H1 (cell line): ENCODE measurements at regions not wholly inside any gene's neighbourhood (a gene's known extent, or its start where the extent isn't known, plus 50 kb on each side); places are given as distances from the start of the nearest gene placed in this dataset.

ENCODE experiments used
- CTCF ChIA-PET: fragments of 300-600 bp; sonication (Branson Sonifier 250); formaldehyde crosslinking; loops from one replicate; lab custom pipeline; 2021; ENCODE audit not compliant: partially characterized antibody; lab: Charles Lee
- POLR2A ChIA-PET: fragments of 300-600 bp; sonication (Branson Sonifier 250); formaldehyde crosslinking; loops from one replicate; lab custom pipeline; 2021; ENCODE audit warnings: inconsistent platforms; ENCODE audit not compliant: partially characterized antibody; lab: Charles Lee
- DNase-seq, 2 experiments: peaks; one replicate each; pipeline versions ENCODE4 v3.0.0 to v3.0.0-alpha.2; 2010 to 2022; ENCODE audit warnings: low spot score in 2 of 2, low read depth in 1 of 2, mixed read lengths in 1 of 2
- FAIRE-seq: peaks from 2 replicates; lab custom pipeline; 2011; peaks lifted over from hg19 to GRCh38; lab: Jason Lieb, UNC
- H2AFZ ChIP-seq: 2 replicates; pipeline ENCODE4 v1.8.1; 2012; ENCODE audit warnings: low read length, inconsistent platforms
- H2AK5ac ChIP-seq: 2 replicates; pipeline ENCODE4 v1.6.1; 2013; ENCODE audit warnings: low read depth, low read length
- H2BK120ac ChIP-seq: replicated peaks from 2 replicates; pipeline ENCODE3; 2013; ENCODE audit warnings: low read depth, low read length, inconsistent platforms
- H2BK12ac ChIP-seq: 2 replicates; pipeline ENCODE4 v1.6.1; 2013; ENCODE audit warnings: low read depth, low read length
- H2BK15ac ChIP-seq: 2 replicates; pipeline ENCODE4 v1.6.1; 2013; ENCODE audit warnings: low read length
- H2BK20ac ChIP-seq: 2 replicates; pipeline ENCODE4 v1.6.1; 2013; ENCODE audit warnings: low read length
- H2BK5ac ChIP-seq: 2 replicates; pipeline ENCODE4 v1.6.1; 2013; ENCODE audit warnings: low read depth, low read length
- H3K14ac ChIP-seq: 2 replicates; pipeline ENCODE4 v1.6.1; 2013; ENCODE audit warnings: inconsistent platforms; ENCODE audit not compliant: insufficient read length
- H3K18ac ChIP-seq: 2 replicates; pipeline ENCODE4 v1.6.1; 2013; ENCODE audit warnings: low read length; ENCODE audit errors: extremely low read depth
- H3K23ac ChIP-seq: 2 replicates; pipeline ENCODE4 v1.6.1; 2013; ENCODE audit warnings: inconsistent platforms; ENCODE audit not compliant: insufficient read length
- H3K23me2 ChIP-seq: 2 replicates; pipeline ENCODE4 v1.6.1; 2013; ENCODE audit warnings: low read depth, low read length
- H3K27ac ChIP-seq: 2 replicates; pipeline ENCODE4 v1.6.1; 2011; ENCODE audit warnings: low read depth, low read length, inconsistent platforms
- H3K27me3 ChIP-seq, 4 experiments: replicated peaks in 1 of 4; 1 replicate in 1 of 4; 2 replicates in 3 of 4; pipeline versions ENCODE4 v1.6.1 to v1.8.1; 2011 to 2013; ENCODE audit warnings: low read length in 3 of 4, mild to moderate bottlenecking in 3 of 4, inconsistent platforms in 2 of 4, mixed read lengths in 2 of 4, moderate library complexity in 1 of 4; ENCODE audit not compliant: control insufficient read depth in 3 of 4, insufficient read depth in 3 of 4; ENCODE audit errors: extremely low read depth in 1 of 4
- H3K36me3 ChIP-seq, 4 experiments: 2 replicates each; pipeline versions ENCODE4 v1.6.1 to v1.8.1; 2011 to 2013; ENCODE audit warnings: mild to moderate bottlenecking in 4 of 4, low read length in 3 of 4, moderate library complexity in 2 of 4, control low read depth in 1 of 4, inconsistent platforms in 1 of 4; ENCODE audit not compliant: insufficient read depth in 4 of 4, control insufficient read depth in 2 of 4
- H3K4ac ChIP-seq: replicated peaks from 2 replicates; pipeline ENCODE3; 2013; ENCODE audit warnings: low read length, low read depth, mixed read lengths, inconsistent platforms; ENCODE audit not compliant: insufficient read length
- H3K4me1 ChIP-seq, 4 experiments: replicated peaks in 1 of 4; 1 replicate in 1 of 4; 2 replicates in 3 of 4; pipeline versions ENCODE4 v1.6.1 to v1.8.1; 2011 to 2013; ENCODE audit warnings: low read length in 3 of 4, inconsistent platforms in 2 of 4, mixed read lengths in 1 of 4; ENCODE audit not compliant: insufficient read depth in 4 of 4, control insufficient read depth in 3 of 4
- H3K4me2 ChIP-seq, 2 experiments: 2 replicates each; pipeline versions ENCODE4 v1.6.1 to v1.8.1; 2011 to 2013; ENCODE audit warnings: low read depth in 2 of 2, low read length in 2 of 2, control low read depth in 1 of 2, inconsistent platforms in 1 of 2, mild to moderate bottlenecking in 1 of 2; ENCODE audit not compliant: insufficient read depth in 1 of 2
- H3K4me3 ChIP-seq, 4 experiments: fragments of 200-600, 300-600 bp in 1 of 4; sonication (generic), shearing (Covaris generic), sonication (Bioruptor Twin) in 1 of 4; 2 replicates each; pipeline versions ENCODE4 v1.5.1 to v1.8.1; 2011 to 2016; ENCODE audit warnings: low read length in 4 of 4, low read depth in 3 of 4, control low read depth in 2 of 4, inconsistent platforms in 2 of 4, mild to moderate bottlenecking in 2 of 4, mixed read lengths in 1 of 4, moderate library complexity in 1 of 4; ENCODE audit not compliant: insufficient read depth in 2 of 4; ENCODE audit errors: extremely low read depth in 1 of 4
- H3K56ac ChIP-seq: replicated peaks from 2 replicates; pipeline ENCODE3; 2013; ENCODE audit warnings: low read depth, mild to moderate bottlenecking, mixed read lengths, low read length, inconsistent platforms; ENCODE audit not compliant: insufficient read length
- H3K79me1 ChIP-seq: 2 replicates; pipeline ENCODE4 v1.6.1; 2013; ENCODE audit warnings: low read depth, low read length, control low read depth
- H3K79me2 ChIP-seq, 2 experiments: 2 replicates each; pipeline versions ENCODE4 v1.6.1 to v1.8.1; 2012 to 2013; ENCODE audit warnings: low read length in 2 of 2, mild to moderate bottlenecking in 2 of 2, inconsistent platforms in 1 of 2; ENCODE audit not compliant: insufficient read depth in 2 of 2, control insufficient read depth in 1 of 2
- H3K9ac ChIP-seq, 4 experiments: replicated peaks in 1 of 4; 1 replicate in 1 of 4; 2 replicates in 3 of 4; pipeline versions ENCODE4 v1.6.1 to v1.8.1; 2011 to 2013; ENCODE audit warnings: low read depth in 3 of 4, low read length in 3 of 4, control low read depth in 2 of 4, mild to moderate bottlenecking in 2 of 4, moderate library complexity in 2 of 4, inconsistent platforms in 1 of 4; ENCODE audit errors: extremely low read depth in 1 of 4
- H3K9me3 ChIP-seq, 2 experiments: 2 replicates each; pipeline versions ENCODE4 v1.6.1 to v1.8.1; 2012 to 2013; ENCODE audit warnings: mild to moderate bottlenecking in 2 of 2, moderate library complexity in 2 of 2, control low read depth in 1 of 2, inconsistent platforms in 1 of 2, low read depth in 1 of 2, low read length in 1 of 2, mixed read lengths in 1 of 2; ENCODE audit not compliant: insufficient read depth in 2 of 2
- H4K20me1 ChIP-seq, 2 experiments: replicated peaks in 1 of 2; 2 replicates each; pipeline versions ENCODE3 to v1.8.1; 2011 to 2013; ENCODE audit warnings: inconsistent platforms in 2 of 2, low read length in 2 of 2, mild to moderate bottlenecking in 1 of 2; ENCODE audit not compliant: insufficient read depth in 2 of 2, control insufficient read depth in 1 of 2
- H4K5ac ChIP-seq: 2 replicates; pipeline ENCODE4 v1.6.1; 2013; ENCODE audit warnings: low read length, low read depth, mixed read lengths, inconsistent platforms; ENCODE audit not compliant: insufficient read length
- H4K8ac ChIP-seq: 2 replicates; pipeline ENCODE4 v1.8.0; 2013; ENCODE audit warnings: mild to moderate bottlenecking, moderate library complexity, low read length, inconsistent platforms; ENCODE audit not compliant: insufficient read depth; ENCODE audit errors: extremely low read depth
- H4K91ac ChIP-seq: replicated peaks from 2 replicates; pipeline ENCODE3; 2013; ENCODE audit warnings: low read length, mixed read lengths, inconsistent platforms; ENCODE audit not compliant: insufficient read length
- HDAC6 ChIP-seq: IDR thresholded peaks from one replicate; pipeline ENCODE4 v1.7.1; 2012; ENCODE audit warnings: low read depth, mild to moderate bottlenecking, inconsistent platforms, low read length, moderate library complexity
- WGBS, 2 experiments: shearing (Covaris generic) in 1 of 2; methylation state at CpG; one replicate each; pipeline versions ENCODE4 v1.1.6 to v1.1.7; 2013 to 2015; ENCODE audit warnings: low lambda C conversion rate in 2 of 2, mixed read lengths in 2 of 2, inconsistent platforms in 1 of 2, low coverage in 1 of 2, missing lambda C conversion rate in 1 of 2; ENCODE audit not compliant: insufficient replicate concordance in 2 of 2, insufficient coverage in 1 of 2, insufficient read length in 1 of 2; ENCODE audit errors: extremely low coverage in 1 of 2, missing lambda C conversion rate in 1 of 2; 5-methylcytosine and 5-hydroxymethylcytosine counted together

DNA sequence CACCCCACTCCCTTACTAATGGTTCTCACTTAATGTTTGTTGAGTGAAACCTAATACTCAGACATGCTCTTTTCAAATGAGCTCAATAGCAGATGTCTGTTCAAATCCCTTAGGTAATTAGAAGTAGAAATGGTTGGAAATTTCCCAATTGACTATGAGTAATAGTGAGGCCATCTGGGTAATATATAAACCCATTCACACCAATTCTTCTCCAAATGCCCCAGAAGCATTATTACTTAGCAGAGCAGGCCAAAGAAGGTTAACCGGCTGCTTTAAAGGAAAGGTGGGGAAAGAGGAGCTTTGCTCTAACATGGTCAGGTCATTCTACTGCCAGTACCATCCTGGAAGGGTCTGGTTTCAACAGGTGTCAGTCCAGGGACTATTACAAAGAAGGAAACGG lies 119.5 kb upstream of the MTAP start:
- TF ChIP-seq HDAC6, result no peak
- H3K4me3 ChIP-seq, result no peak overlapping the region
- H4K20me1 ChIP-seq, result no peaks in the 10 kb centered on the region
- no peak overlapping the region for H3K4ac ChIP-seq
- H2BK5ac ChIP-seq, result no peak overlapping the region
- H4K5ac ChIP-seq, result no peak overlapping the region
- H3K56ac ChIP-seq, result no peak overlapping the region
- FAIRE-seq, result no peak
- no peaks in the 10 kb centered on the region for H3K36me3 ChIP-seq
- H2BK15ac ChIP-seq, result no peak overlapping the region
- H3K79me1 ChIP-seq, result no peaks in the 10 kb centered on the region
- H4K91ac ChIP-seq, result no peak overlapping the region
- H3K4me1 ChIP-seq, result no peaks in the 10 kb centered on the region
- H3K79me2 ChIP-seq, result no peaks in the 10 kb centered on the region
- no peak overlapping the region for H3K27ac ChIP-seq
- WGBS, 2 experiments, result 85% methylated on average over 2 of the region's 2 CpGs; no CpG with 5 or more reads in 1 of the 2 experiments
- H2BK12ac ChIP-seq, result no peak overlapping the region
- no peak overlapping the region for H3K4me2 ChIP-seq
- H2AFZ ChIP-seq, result no peak overlapping the region
- ChIA-PET POLR2A (no interaction called here), CTCF (interaction anchor here (0.8 to 2.3 kb wide), 2 partner anchors 26 to 357 kb away, joined by 3 to 11 read pairs; no protein-coding TSS in a partner anchor)
- no peak for DNase-seq
- no peak overlapping the region for H2BK120ac ChIP-seq
- H2AK5ac ChIP-seq, result no peak overlapping the region
- H3K23me2 ChIP-seq, result no peaks in the 10 kb centered on the region
- H3K18ac ChIP-seq, result no peak overlapping the region
- no peak overlapping the region for H3K23ac ChIP-seq
- H4K8ac ChIP-seq, result no peak overlapping the region
- H3K9me3 ChIP-seq, result no peaks in the 10 kb centered on the region
- no peak overlapping the region for H3K14ac ChIP-seq
- no peak overlapping the region for H2BK20ac ChIP-seq
- no peak overlapping the region for H3K9ac ChIP-seq
- H3K27me3 ChIP-seq, result no peaks in the 10 kb centered on the region
